HEK293 (cell line): ENCODE measurements at regions not wholly inside any gene's neighbourhood (a gene's known extent, or its start where the extent isn't known, plus 50 kb on each side); places are given as distances from the start of the nearest gene placed in this dataset.

Experiments
- KLF10 ChIP-seq: fragments of 450-650 bp; IDR thresholded peaks from 2 replicates; pipeline ENCODE4 v1.5.1; 2018; ENCODE audit warnings: missing biosample characterization, mild to moderate bottlenecking, missing genetic modification characterization
- KLF16 ChIP-seq: fragments of 450-650 bp; formaldehyde crosslinking; IDR thresholded peaks from 2 replicates; pipeline ENCODE4 v1.5.1; 2017; ENCODE audit warnings: missing biosample characterization, missing genetic modification characterization
- ZBTB8A ChIP-seq: fragments of 450-650 bp; formaldehyde crosslinking; IDR thresholded peaks from 2 replicates; pipeline ENCODE4 v1.5.1; 2016; ENCODE audit warnings: missing biosample characterization, missing genetic modification characterization
- ZNF274 ChIP-seq, 2 experiments: fragments of 200-500 bp in 1 of 2; fragments of 450-650 bp in 1 of 2; sonication (Bioruptor generic) in 1 of 2; formaldehyde crosslinking in 1 of 2; IDR thresholded peaks; 2 replicates each; pipeline versions ENCODE4 v1.5.1 to v1.6.1; 2014 to 2016; ENCODE audit warnings: borderline replicate concordance in 1 of 2, inconsistent platforms in 1 of 2, low read length in 1 of 2, missing biosample characterization in 1 of 2, missing genetic modification characterization in 1 of 2
- ZNF555 ChIP-seq: fragments of 450-650 bp; formaldehyde crosslinking; conservative IDR thresholded peaks from 2 replicates; pipeline ENCODE4 v1.5.1; 2017; ENCODE audit warnings: missing biosample characterization, mild to moderate bottlenecking, missing genetic modification characterization, inconsistent platforms
- ZNF623 ChIP-seq: fragments of 450-650 bp; formaldehyde crosslinking; IDR thresholded peaks from 2 replicates; pipeline ENCODE4 v1.5.1; 2016; ENCODE audit warnings: missing biosample characterization, missing genetic modification characterization
- TF ChIP-seq, protein P1 (sequence below): fragments of 450-650 bp; formaldehyde crosslinking; IDR thresholded peaks from 2 replicates; pipeline ENCODE4 v1.5.1; 2016; ENCODE audit warnings: missing biosample characterization, missing genetic modification characterization
- TF ChIP-seq, protein P2 (sequence below): fragments of 450-650 bp; formaldehyde crosslinking; IDR thresholded peaks from 2 replicates; pipeline ENCODE4 v1.5.1; 2016; ENCODE audit warnings: missing biosample characterization, missing genetic modification characterization
- TF ChIP-seq, protein P3 (sequence below): fragments of 450-650 bp; formaldehyde crosslinking; IDR thresholded peaks from 2 replicates; pipeline ENCODE4 v1.5.0; 2017; ENCODE audit warnings: missing biosample characterization, missing genetic modification characterization, borderline replicate concordance

DNA sequence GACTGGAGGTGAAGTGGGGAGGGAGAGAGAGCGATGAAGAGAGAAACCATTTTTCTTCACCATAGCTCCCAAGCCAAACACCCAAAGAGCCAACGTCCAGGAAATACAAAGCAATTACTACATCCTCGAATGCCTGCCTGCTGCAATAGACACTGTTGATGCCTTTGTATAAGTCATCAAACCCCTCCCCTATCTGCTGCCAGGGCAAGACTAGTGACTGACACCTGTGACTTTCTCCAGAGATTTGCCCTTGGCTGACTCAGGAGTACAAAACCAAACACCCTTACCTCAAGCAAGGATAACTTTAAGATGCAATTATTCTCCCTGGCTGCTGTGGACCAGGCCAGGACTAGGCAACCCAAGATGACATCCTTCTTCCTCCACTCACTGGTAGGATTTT lies 81.8 kb upstream of the RASA1 start:
- TF ChIP-seq, protein P1, sequence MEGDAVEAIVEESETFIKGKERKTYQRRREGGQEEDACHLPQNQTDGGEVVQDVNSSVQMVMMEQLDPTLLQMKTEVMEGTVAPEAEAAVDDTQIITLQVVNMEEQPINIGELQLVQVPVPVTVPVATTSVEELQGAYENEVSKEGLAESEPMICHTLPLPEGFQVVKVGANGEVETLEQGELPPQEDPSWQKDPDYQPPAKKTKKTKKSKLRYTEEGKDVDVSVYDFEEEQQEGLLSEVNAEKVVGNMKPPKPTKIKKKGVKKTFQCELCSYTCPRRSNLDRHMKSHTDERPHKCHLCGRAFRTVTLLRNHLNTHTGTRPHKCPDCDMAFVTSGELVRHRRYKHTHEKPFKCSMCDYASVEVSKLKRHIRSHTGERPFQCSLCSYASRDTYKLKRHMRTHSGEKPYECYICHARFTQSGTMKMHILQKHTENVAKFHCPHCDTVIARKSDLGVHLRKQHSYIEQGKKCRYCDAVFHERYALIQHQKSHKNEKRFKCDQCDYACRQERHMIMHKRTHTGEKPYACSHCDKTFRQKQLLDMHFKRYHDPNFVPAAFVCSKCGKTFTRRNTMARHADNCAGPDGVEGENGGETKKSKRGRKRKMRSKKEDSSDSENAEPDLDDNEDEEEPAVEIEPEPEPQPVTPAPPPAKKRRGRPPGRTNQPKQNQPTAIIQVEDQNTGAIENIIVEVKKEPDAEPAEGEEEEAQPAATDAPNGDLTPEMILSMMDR (tag by site-specific recombination), result no peak
- TF ChIP-seq ZNF555 (tag by site-specific recombination) (no peak), KLF16 (no peak), ZBTB8A (no peak), KLF10 (no peak), ZNF623 (tag by site-specific recombination) (no peak), ZNF274 (IDR thresholded peaks at IDR 0.05; ENCODE audit: low read length) (no peak), ZNF274 (tag by site-specific recombination; IDR thresholded peaks at IDR 0.05; ENCODE audit: borderline replicate concordance) (no peak)
- TF ChIP-seq, protein P2, sequence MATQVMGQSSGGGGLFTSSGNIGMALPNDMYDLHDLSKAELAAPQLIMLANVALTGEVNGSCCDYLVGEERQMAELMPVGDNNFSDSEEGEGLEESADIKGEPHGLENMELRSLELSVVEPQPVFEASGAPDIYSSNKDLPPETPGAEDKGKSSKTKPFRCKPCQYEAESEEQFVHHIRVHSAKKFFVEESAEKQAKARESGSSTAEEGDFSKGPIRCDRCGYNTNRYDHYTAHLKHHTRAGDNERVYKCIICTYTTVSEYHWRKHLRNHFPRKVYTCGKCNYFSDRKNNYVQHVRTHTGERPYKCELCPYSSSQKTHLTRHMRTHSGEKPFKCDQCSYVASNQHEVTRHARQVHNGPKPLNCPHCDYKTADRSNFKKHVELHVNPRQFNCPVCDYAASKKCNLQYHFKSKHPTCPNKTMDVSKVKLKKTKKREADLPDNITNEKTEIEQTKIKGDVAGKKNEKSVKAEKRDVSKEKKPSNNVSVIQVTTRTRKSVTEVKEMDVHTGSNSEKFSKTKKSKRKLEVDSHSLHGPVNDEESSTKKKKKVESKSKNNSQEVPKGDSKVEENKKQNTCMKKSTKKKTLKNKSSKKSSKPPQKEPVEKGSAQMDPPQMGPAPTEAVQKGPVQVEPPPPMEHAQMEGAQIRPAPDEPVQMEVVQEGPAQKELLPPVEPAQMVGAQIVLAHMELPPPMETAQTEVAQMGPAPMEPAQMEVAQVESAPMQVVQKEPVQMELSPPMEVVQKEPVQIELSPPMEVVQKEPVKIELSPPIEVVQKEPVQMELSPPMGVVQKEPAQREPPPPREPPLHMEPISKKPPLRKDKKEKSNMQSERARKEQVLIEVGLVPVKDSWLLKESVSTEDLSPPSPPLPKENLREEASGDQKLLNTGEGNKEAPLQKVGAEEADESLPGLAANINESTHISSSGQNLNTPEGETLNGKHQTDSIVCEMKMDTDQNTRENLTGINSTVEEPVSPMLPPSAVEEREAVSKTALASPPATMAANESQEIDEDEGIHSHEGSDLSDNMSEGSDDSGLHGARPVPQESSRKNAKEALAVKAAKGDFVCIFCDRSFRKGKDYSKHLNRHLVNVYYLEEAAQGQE, result no peak
- TF ChIP-seq, protein P3, sequence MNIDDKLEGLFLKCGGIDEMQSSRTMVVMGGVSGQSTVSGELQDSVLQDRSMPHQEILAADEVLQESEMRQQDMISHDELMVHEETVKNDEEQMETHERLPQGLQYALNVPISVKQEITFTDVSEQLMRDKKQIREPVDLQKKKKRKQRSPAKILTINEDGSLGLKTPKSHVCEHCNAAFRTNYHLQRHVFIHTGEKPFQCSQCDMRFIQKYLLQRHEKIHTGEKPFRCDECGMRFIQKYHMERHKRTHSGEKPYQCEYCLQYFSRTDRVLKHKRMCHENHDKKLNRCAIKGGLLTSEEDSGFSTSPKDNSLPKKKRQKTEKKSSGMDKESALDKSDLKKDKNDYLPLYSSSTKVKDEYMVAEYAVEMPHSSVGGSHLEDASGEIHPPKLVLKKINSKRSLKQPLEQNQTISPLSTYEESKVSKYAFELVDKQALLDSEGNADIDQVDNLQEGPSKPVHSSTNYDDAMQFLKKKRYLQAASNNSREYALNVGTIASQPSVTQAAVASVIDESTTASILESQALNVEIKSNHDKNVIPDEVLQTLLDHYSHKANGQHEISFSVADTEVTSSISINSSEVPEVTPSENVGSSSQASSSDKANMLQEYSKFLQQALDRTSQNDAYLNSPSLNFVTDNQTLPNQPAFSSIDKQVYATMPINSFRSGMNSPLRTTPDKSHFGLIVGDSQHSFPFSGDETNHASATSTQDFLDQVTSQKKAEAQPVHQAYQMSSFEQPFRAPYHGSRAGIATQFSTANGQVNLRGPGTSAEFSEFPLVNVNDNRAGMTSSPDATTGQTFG (tag by site-specific recombination), result no peak
